MM.1S (cell line): ENCODE measurements at regions not wholly inside any gene's neighbourhood (a gene's known extent, or its start where the extent isn't known, plus 50 kb on each side); places are given as distances from the start of the nearest gene placed in this dataset.

Source experiments
- DNase-seq: peaks from one replicate; pipeline ENCODE4 v3.0.0-alpha.2; 2015
- H2AFZ ChIP-seq: fragments of 300-600 bp; sonication (generic); 2 replicates; pipeline ENCODE4 v1.6.0; 2016; ENCODE audit warnings: antibody characterized with exemption, low read length
- H3F3A ChIP-seq: fragments of 300-600 bp; sonication (generic); 2 replicates; pipeline ENCODE4 v1.6.1; 2016; ENCODE audit warnings: mild to moderate bottlenecking, antibody characterized with exemption, low read length, moderate library complexity, mixed read lengths; ENCODE audit not compliant: insufficient read depth
- H3K27ac ChIP-seq: fragments of 300-600 bp; sonication (generic); 2 replicates; pipeline ENCODE4 v1.5.1; 2016; ENCODE audit warnings: mild to moderate bottlenecking, low read length
- H3K27me3 ChIP-seq: fragments of 300-600 bp; sonication (generic); replicated peaks from 2 replicates; pipeline ENCODE4 v1.6.0; 2016; ENCODE audit warnings: low read length; ENCODE audit not compliant: insufficient read depth
- H3K36me3 ChIP-seq: fragments of 300-600 bp; sonication (generic); replicated peaks from 2 replicates; pipeline ENCODE4 v1.6.1; 2016; ENCODE audit warnings: mild to moderate bottlenecking, low read length, mixed read lengths; ENCODE audit not compliant: insufficient read depth
- H3K4me1 ChIP-seq: fragments of 300-600 bp; sonication (generic); 2 replicates; pipeline ENCODE4 v1.6.1; 2016; ENCODE audit warnings: low read length, mixed read lengths
- H3K4me2 ChIP-seq: fragments of 300-600 bp; sonication (generic); 2 replicates; pipeline ENCODE4 v1.6.0; 2016; ENCODE audit warnings: low read depth, low read length
- H3K4me3 ChIP-seq: fragments of 300-600 bp; sonication (generic); 2 replicates; pipeline ENCODE4 v1.5.1; 2016; ENCODE audit warnings: low read length, mixed read lengths
- H3K79me2 ChIP-seq: fragments of 300-600 bp; sonication (generic); 2 replicates; pipeline ENCODE4 v1.6.1; 2016; ENCODE audit warnings: mixed run types, low read length, mixed read lengths
- H3K9ac ChIP-seq: fragments of 300-600 bp; sonication (generic); 2 replicates; pipeline ENCODE4 v1.6.1; 2016; ENCODE audit warnings: low read length, mixed read lengths
- H3K9me2 ChIP-seq: fragments of 300-600 bp; sonication (generic); replicated peaks from 2 replicates; pipeline ENCODE4 v1.6.1; 2016; ENCODE audit warnings: mild to moderate bottlenecking, low read length, mixed read lengths; ENCODE audit not compliant: insufficient read depth
- H3K9me3 ChIP-seq: fragments of 300-600 bp; sonication (generic); replicated peaks from 2 replicates; pipeline ENCODE4 v1.6.1; 2016; ENCODE audit warnings: mild to moderate bottlenecking, low read length, mixed read lengths; ENCODE audit not compliant: insufficient read depth
- H4K20me1 ChIP-seq: fragments of 300-600 bp; sonication (generic); 2 replicates; pipeline ENCODE4 v1.6.1; 2016; ENCODE audit warnings: mild to moderate bottlenecking, low read length, moderate library complexity, mixed read lengths; ENCODE audit not compliant: insufficient read depth
- CTCF ChIP-seq: fragments of 300-600 bp; sonication (generic); IDR thresholded peaks from 2 replicates; pipeline ENCODE4 v1.5.1; 2016; ENCODE audit warnings: antibody characterized with exemption, low read length, mixed read lengths
- EZH2 ChIP-seq: fragments of 300-600 bp; sonication (generic); optimal IDR thresholded peaks from 2 replicates; pipeline ENCODE3; 2017; ENCODE audit warnings: low read depth, mild to moderate bottlenecking, antibody characterized with exemption, low read length, mixed read lengths
- EZH2phosphoT487 ChIP-seq: fragments of 300-600 bp; sonication (generic); IDR thresholded peaks from 2 replicates; pipeline ENCODE4 v1.6.1; 2018; ENCODE audit warnings: antibody characterized with exemption, low read length

- H2AFZ ChIP-seq: no peak overlapping the region
- TF ChIP-seq EZH2phosphoT487 (no peak), CTCF (no peak), EZH2 (no peak)
- H3K27ac ChIP-seq: no peak overlapping the region
These were observed 91.4 kb downstream of the PRLHR start for GRCh38 chr10:118504044-118504443.

DNA sequence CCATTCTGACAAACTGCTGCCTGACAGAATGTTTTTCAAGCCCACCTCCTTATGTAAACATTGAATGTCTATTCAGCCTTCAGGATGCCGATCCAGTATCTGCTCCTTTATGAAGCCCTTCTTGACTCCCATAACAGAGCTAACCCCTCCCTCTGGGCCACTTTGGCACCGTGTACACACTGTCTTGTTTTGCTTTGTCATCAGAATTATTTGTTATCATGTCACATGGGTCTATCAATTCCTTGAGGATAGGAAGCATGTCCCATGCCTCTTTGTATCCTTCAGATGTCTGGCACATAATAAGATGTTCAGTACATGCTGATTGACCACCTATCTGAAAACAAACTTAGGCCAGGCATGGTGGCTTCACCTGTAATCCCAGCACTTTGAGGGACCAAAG is 92.3 kb downstream of the PRLHR start:
- Histone ChIP-seq H3K4me1 (no peaks in the 10 kb centered on the region), H3K27me3 (no peaks in the 10 kb centered on the region), H3K9me3 (no peaks in the 10 kb centered on the region), H3K4me2 (no peak overlapping the region), H3K9me2 (no peaks in the 10 kb centered on the region), H3K27ac (no peak overlapping the region), H2AFZ (no peak overlapping the region), H3K9ac (no peak overlapping the region), H4K20me1 (no peaks in the 10 kb centered on the region), H3K36me3 (no peaks in the 10 kb centered on the region), H3K79me2 (no peaks in the 10 kb centered on the region), H3F3A (no peaks in the 10 kb centered on the region), H3K4me3 (no peak overlapping the region)
- DNase-seq: no peak
- TF ChIP-seq CTCF (no peak), EZH2phosphoT487 (no peak), EZH2 (no peak)

More at GRCh38 chr10:118504044-118504443, 91.4 kb downstream of the PRLHR start:
- no peaks in the 10 kb centered on the region for H3F3A ChIP-seq
- H3K4me1 ChIP-seq: no peaks in the 10 kb centered on the region
- no peak overlapping the region for H3K4me2 ChIP-seq
- H4K20me1 ChIP-seq: no peaks in the 10 kb centered on the region
- H3K4me3 ChIP-seq: no peak overlapping the region
- H3K9ac ChIP-seq: no peak overlapping the region
- H3K9me2 ChIP-seq: no peaks in the 10 kb centered on the region
- no peaks in the 10 kb centered on the region for H3K27me3 ChIP-seq
- no peaks in the 10 kb centered on the region for H3K9me3 ChIP-seq
- no peaks in the 10 kb centered on the region for H3K79me2 ChIP-seq
- no peak for DNase-seq
- no peaks in the 10 kb centered on the region for H3K36me3 ChIP-seq

DNA sequence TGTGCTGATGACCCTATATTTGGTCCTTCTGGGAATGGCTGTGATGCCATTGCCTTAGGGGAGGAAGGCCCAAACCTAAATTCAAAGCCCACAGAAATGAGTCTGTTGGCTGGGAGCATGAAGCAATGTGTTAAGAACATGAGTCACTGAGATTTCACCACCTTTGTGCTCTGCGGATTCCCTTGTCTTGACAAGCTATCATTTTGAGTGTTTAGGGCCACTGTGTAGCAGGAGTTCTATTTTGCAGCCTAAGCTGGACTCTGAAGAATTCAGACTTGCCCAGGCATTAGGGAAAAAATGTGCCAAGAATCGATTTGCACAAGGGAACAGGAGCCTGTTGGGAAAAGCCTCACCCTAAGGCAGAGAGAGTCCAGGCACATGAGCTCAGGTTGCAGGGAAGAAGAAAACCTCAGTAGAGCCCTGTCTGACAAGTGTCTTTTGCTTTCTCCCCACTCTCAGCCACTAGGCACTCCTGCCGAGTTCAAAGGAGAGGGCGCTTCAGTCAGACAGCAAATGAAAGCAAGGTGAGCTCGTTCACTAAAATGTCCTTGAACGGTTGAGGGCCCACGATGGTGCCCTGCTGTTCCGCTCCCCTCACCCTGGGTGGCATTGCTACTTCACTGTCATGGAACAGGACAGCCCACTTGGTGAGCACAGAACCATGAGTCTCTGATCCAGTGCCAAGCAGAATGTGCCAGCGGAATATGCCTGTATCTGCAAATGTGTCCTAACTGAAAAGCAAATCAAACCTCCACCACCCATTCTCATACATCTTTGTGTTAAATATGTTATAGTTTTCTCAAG is 93.6 kb downstream of the PRLHR start:
- Histone ChIP-seq H3K9me3 (no peaks in the 10 kb centered on the region), H3K4me1 (no peaks in the 10 kb centered on the region), H3K9ac (no peak overlapping the region), H3K4me2 (no peak overlapping the region), H4K20me1 (no peaks in the 10 kb centered on the region), H3K27me3 (no peaks in the 10 kb centered on the region), H3K4me3 (no peak overlapping the region), H3K36me3 (no peaks in the 10 kb centered on the region), H2AFZ (no peak overlapping the region), H3K27ac (no peak overlapping the region), H3F3A (no peaks in the 10 kb centered on the region), H3K79me2 (no peaks in the 10 kb centered on the region), H3K9me2 (no peaks in the 10 kb centered on the region)
- DNase-seq: no peak
- TF ChIP-seq EZH2 (no peak), CTCF (no peak), EZH2phosphoT487 (no peak)
